H9 (cell line): ENCODE measurements at regions not wholly inside any gene's neighbourhood (a gene's known extent, or its start where the extent isn't known, plus 50 kb on each side); places are given as distances from the start of the nearest gene placed in this dataset.

Source experiments
- DNase-seq: peaks from one replicate; pipeline ENCODE4 v3.0.0-alpha.2; 2017
- H2AFZ ChIP-seq: one replicate; pipeline ENCODE4 v1.6.1; 2013; ENCODE audit warnings: mild to moderate bottlenecking, low read length, control low read depth, moderate library complexity
- H2AK5ac ChIP-seq: 2 replicates; pipeline ENCODE4 v1.6.1; 2013; ENCODE audit warnings: low read length, control low read depth, mixed read lengths; ENCODE audit not compliant: insufficient read length
- H2BK120ac ChIP-seq: one replicate; pipeline ENCODE4 v1.6.1; 2013; ENCODE audit warnings: low read depth, mild to moderate bottlenecking, low read length, control low read depth, inconsistent platforms; ENCODE audit not compliant: poor library complexity, severe bottlenecking
- H2BK12ac ChIP-seq: 2 replicates; pipeline ENCODE4 v1.6.1; 2013; ENCODE audit warnings: low read length, control low read depth, mixed read lengths, low read depth; ENCODE audit not compliant: insufficient read length
- H2BK15ac ChIP-seq: 2 replicates; pipeline ENCODE4 v1.6.1; 2013; ENCODE audit warnings: low read depth, low read length, control low read depth
- H2BK20ac ChIP-seq: one replicate; pipeline ENCODE4 v1.6.1; 2013; ENCODE audit warnings: low read depth, mild to moderate bottlenecking, low read length, control low read depth, inconsistent platforms; ENCODE audit not compliant: poor library complexity, severe bottlenecking
- H2BK5ac ChIP-seq: 2 replicates; pipeline ENCODE4 v1.6.1; 2013; ENCODE audit warnings: low read length, control low read depth, mixed read lengths; ENCODE audit not compliant: insufficient read length
- H3K14ac ChIP-seq: 2 replicates; pipeline ENCODE4 v1.6.1; 2013; ENCODE audit warnings: low read length, control low read depth; ENCODE audit not compliant: insufficient read depth
- H3K18ac ChIP-seq: 2 replicates; pipeline ENCODE4 v1.6.1; 2013; ENCODE audit warnings: low read depth, mild to moderate bottlenecking, mixed read lengths, low read length, control low read depth; ENCODE audit not compliant: insufficient read length
- H3K23ac ChIP-seq: 2 replicates; pipeline ENCODE4 v1.6.1; 2013; ENCODE audit warnings: low read length, control low read depth, mixed read lengths, low read depth; ENCODE audit not compliant: insufficient read length
- H3K23me2 ChIP-seq: 2 replicates; pipeline ENCODE4 v1.6.1; 2013; ENCODE audit warnings: low read depth, mild to moderate bottlenecking, mixed read lengths, low read length, control low read depth; ENCODE audit not compliant: insufficient read length, poor library complexity, severe bottlenecking
- H3K27ac ChIP-seq: 2 replicates; pipeline ENCODE4 v1.5.1; 2013; ENCODE audit warnings: low read length, control low read depth, mixed read lengths, low read depth; ENCODE audit not compliant: insufficient read length
- H3K27me3 ChIP-seq: 2 replicates; pipeline ENCODE4 v1.6.1; 2013; ENCODE audit warnings: low read length, control low read depth, inconsistent platforms; ENCODE audit not compliant: insufficient read depth
- H3K4ac ChIP-seq: 2 replicates; pipeline ENCODE4 v1.6.1; 2013; ENCODE audit warnings: low read depth, mild to moderate bottlenecking, control low read depth, inconsistent platforms, low read length, moderate library complexity
- H3K4me1 ChIP-seq: 2 replicates; pipeline ENCODE4 v1.6.1; 2013; ENCODE audit warnings: low read length, control low read depth, inconsistent platforms; ENCODE audit not compliant: insufficient read depth
- H3K4me2 ChIP-seq: 2 replicates; pipeline ENCODE4 v1.6.1; 2013; ENCODE audit warnings: low read length, control low read depth, mixed read lengths; ENCODE audit not compliant: insufficient read length, insufficient read depth
- H3K56ac ChIP-seq: 2 replicates; pipeline ENCODE4 v1.6.1; 2013; ENCODE audit warnings: low read depth, mild to moderate bottlenecking, mixed read lengths, low read length, control low read depth; ENCODE audit not compliant: insufficient read length
- H3K79me1 ChIP-seq: 2 replicates; pipeline ENCODE4 v1.6.1; 2013; ENCODE audit warnings: low read depth, mild to moderate bottlenecking, moderate library complexity, low read length, control low read depth, inconsistent platforms; ENCODE audit not compliant: insufficient read depth, poor library complexity, severe bottlenecking
- H3K79me2 ChIP-seq: 2 replicates; pipeline ENCODE4 v1.6.1; 2013; ENCODE audit warnings: low read length, control low read depth, inconsistent platforms; ENCODE audit not compliant: insufficient read depth
- H3K9ac ChIP-seq: 2 replicates; pipeline ENCODE4 v1.6.1; 2013; ENCODE audit warnings: low read length, control low read depth, mixed read lengths; ENCODE audit not compliant: insufficient read length; ENCODE audit errors: extremely low read depth
- H3K9me3 ChIP-seq: one replicate; pipeline ENCODE4 v1.6.1; 2013; ENCODE audit warnings: low read depth, low read length, inconsistent platforms; ENCODE audit not compliant: control insufficient read depth
- H3T11ph ChIP-seq: one replicate; pipeline ENCODE4 v1.6.1; 2013; ENCODE audit warnings: mild to moderate bottlenecking, low read length, control low read depth, inconsistent platforms
- H4K20me1 ChIP-seq: one replicate; pipeline ENCODE4 v1.6.1; 2013; ENCODE audit not compliant: control insufficient read depth, insufficient read length, insufficient read depth
- H4K5ac ChIP-seq: 2 replicates; pipeline ENCODE4 v1.6.1; 2013; ENCODE audit warnings: low read depth, mild to moderate bottlenecking, mixed read lengths, low read length, control low read depth; ENCODE audit not compliant: insufficient read length
- H4K8ac ChIP-seq: replicated peaks from 2 replicates; pipeline ENCODE4 v1.6.1; 2013; ENCODE audit warnings: low read length, control low read depth, mixed read lengths, low read depth; ENCODE audit not compliant: insufficient read length
- H4K91ac ChIP-seq: 2 replicates; pipeline ENCODE4 v1.6.1; 2013; ENCODE audit warnings: low read depth, mild to moderate bottlenecking, moderate library complexity, mixed read lengths, low read length, control low read depth; ENCODE audit not compliant: insufficient read length
- H3K27ac Mint-ChIP-seq, 3 experiments: 2 replicates in 2 of 3; 3 replicates in 1 of 3; pipeline ENCODE4 v1.8.0; 2020 to 2021; ENCODE audit warnings: mixed read lengths in 3 of 3, mild to moderate bottlenecking in 1 of 3, moderate library complexity in 1 of 3
- H3K27me3 Mint-ChIP-seq: 2 replicates; pipeline ENCODE4 v1.8.0; 2021; ENCODE audit warnings: low read depth, mild to moderate bottlenecking, moderate library complexity, mixed read lengths
- H3K36me3 Mint-ChIP-seq, 3 experiments: 2 replicates in 2 of 3; 3 replicates in 1 of 3; pipeline ENCODE4 v1.8.0; 2020 to 2021; ENCODE audit warnings: low read depth in 3 of 3, mixed read lengths in 3 of 3; ENCODE audit not compliant: insufficient read depth in 1 of 3
- H3K4me1 Mint-ChIP-seq, 2 experiments: 2 replicates each; pipeline ENCODE4 v1.8.0; 2020; ENCODE audit warnings: mixed read lengths in 2 of 2
- H3K4me3 Mint-ChIP-seq, 2 experiments: 2 replicates in 1 of 2; 3 replicates in 1 of 2; pipeline ENCODE4 v1.8.0; 2020 to 2021; ENCODE audit warnings: mild to moderate bottlenecking in 2 of 2, mixed read lengths in 2 of 2, moderate library complexity in 1 of 2
- H3K9me3 Mint-ChIP-seq, 2 experiments: 2 replicates in 1 of 2; 3 replicates in 1 of 2; pipeline ENCODE4 v1.8.0; 2020; ENCODE audit warnings: mild to moderate bottlenecking in 2 of 2, mixed read lengths in 2 of 2, moderate library complexity in 1 of 2
- WGBS: extraction: QIAGEN DNeasy Blood & Tissue Kit; methylation state at CpG from one replicate; pipeline ENCODE4 v1.1.7; 2013; ENCODE audit warnings: missing lambda C conversion rate, low lambda C conversion rate, mixed read lengths; ENCODE audit not compliant: insufficient read length; ENCODE audit errors: extremely low coverage; 5-methylcytosine and 5-hydroxymethylcytosine counted together
- TF ChIP-seq, protein P1 (sequence below): fragments of 200-600 bp; sonication (generic); conservative IDR thresholded peaks from 3 replicates; pipeline ENCODE4 v1.8.0; 2021; ENCODE audit warnings: antibody characterized with exemption, mild to moderate bottlenecking

DNA sequence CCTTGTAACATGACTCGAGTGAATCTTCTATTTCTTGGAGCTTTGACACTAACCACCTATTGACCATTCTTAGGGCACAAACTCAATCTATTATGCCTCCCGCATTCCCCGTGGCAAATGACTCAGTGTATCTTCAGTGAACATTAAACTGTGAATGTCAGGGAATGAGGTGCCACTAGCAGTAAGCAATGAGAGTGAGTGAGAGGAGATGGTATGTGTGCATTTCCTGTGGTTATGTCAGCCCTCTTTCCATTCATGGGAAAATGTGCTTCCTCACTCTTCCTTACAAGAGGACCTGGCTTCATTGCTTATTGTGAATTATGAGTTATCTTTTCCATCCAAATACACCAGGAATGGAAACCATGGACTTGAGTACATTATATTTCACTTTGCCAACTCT, 229.2 kb downstream of the EMP1 start:
- Mint-ChIP-seq H3K4me3 (no peak overlapping the region), H3K4me1 (no peaks in the 10 kb centered on the region; a peak in 1 of 4 replicates), H3K27me3 (no peaks in the 10 kb centered on the region), H3K36me3 (peaks cover 0 to 4% (median 3%) of the 10 kb centered on the region in 3 experiments; a peak in 4 of 7 replicates), H3K9me3 (peaks cover 5 to 13% of the 10 kb centered on the region in 2 experiments; a peak in 4 of 5 replicates), H3K27ac (no peak overlapping the region)
- no peak overlapping the region for H4K8ac ChIP-seq
- no peak overlapping the region for H3T11ph ChIP-seq
- H4K91ac ChIP-seq: no peak overlapping the region
- H3K27ac ChIP-seq: no peak overlapping the region
- no peak overlapping the region for H2BK120ac ChIP-seq
- no peaks in the 10 kb centered on the region for H3K23me2 ChIP-seq
- no peak overlapping the region for H2BK15ac ChIP-seq
- H3K4me2 ChIP-seq: no peak overlapping the region
- no CpG with 5 or more reads among the region's 3 CpGs for WGBS
- H2AFZ ChIP-seq: no peak overlapping the region
- H3K9me3 ChIP-seq: no peaks in the 10 kb centered on the region
- no peaks in the 10 kb centered on the region for H4K20me1 ChIP-seq
- H3K4me1 ChIP-seq: no peaks in the 10 kb centered on the region
- H3K56ac ChIP-seq: no peak overlapping the region
- H4K5ac ChIP-seq: no peak overlapping the region
- no peak overlapping the region for H2BK5ac ChIP-seq
- no peak overlapping the region for H3K9ac ChIP-seq
- H2AK5ac ChIP-seq: no peak overlapping the region
- H3K79me2 ChIP-seq: no peaks in the 10 kb centered on the region
- H3K4ac ChIP-seq: no peak overlapping the region
- TF ChIP-seq, protein P1, sequence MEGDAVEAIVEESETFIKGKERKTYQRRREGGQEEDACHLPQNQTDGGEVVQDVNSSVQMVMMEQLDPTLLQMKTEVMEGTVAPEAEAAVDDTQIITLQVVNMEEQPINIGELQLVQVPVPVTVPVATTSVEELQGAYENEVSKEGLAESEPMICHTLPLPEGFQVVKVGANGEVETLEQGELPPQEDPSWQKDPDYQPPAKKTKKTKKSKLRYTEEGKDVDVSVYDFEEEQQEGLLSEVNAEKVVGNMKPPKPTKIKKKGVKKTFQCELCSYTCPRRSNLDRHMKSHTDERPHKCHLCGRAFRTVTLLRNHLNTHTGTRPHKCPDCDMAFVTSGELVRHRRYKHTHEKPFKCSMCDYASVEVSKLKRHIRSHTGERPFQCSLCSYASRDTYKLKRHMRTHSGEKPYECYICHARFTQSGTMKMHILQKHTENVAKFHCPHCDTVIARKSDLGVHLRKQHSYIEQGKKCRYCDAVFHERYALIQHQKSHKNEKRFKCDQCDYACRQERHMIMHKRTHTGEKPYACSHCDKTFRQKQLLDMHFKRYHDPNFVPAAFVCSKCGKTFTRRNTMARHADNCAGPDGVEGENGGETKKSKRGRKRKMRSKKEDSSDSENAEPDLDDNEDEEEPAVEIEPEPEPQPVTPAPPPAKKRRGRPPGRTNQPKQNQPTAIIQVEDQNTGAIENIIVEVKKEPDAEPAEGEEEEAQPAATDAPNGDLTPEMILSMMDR: no peak
- H3K79me1 ChIP-seq: no peaks in the 10 kb centered on the region
- H2BK12ac ChIP-seq: no peak overlapping the region
- no peaks in the 10 kb centered on the region for H3K27me3 ChIP-seq
- H3K14ac ChIP-seq: no peak overlapping the region
- DNase-seq: no peak
- H3K18ac ChIP-seq: no peak overlapping the region
- H2BK20ac ChIP-seq: no peak overlapping the region
- H3K23ac ChIP-seq: no peak overlapping the region
